HEK293 (cell line): ENCODE measurements at regions not wholly inside any gene's neighbourhood (a gene's known extent, or its start where the extent isn't known, plus 50 kb on each side); places are given as distances from the start of the nearest gene placed in this dataset.

Experiments
- CTCF ChIA-PET: fragments of 350-600 bp; formaldehyde crosslinking; extraction: SDS; loops from one replicate; lab custom pipeline; 2021; ENCODE audit warnings: antibody characterized with exemption; lab: Yijun Ruan, JAX
- POLR2A ChIA-PET: fragments of 300-600 bp; formaldehyde crosslinking; extraction: SDS; loops from one replicate; lab custom pipeline; 2020; ENCODE audit warnings: antibody characterized with exemption, inconsistent platforms; lab: Yijun Ruan, JAX
- H3K27ac ChIP-seq: fragments of 200-500 bp; sonication (Bioruptor generic); 2 replicates; pipeline ENCODE4 v1.5.1; 2014; ENCODE audit warnings: low read depth, low read length, control low read depth, inconsistent platforms; ENCODE audit errors: extremely low read depth
- H3K36me3 ChIP-seq, 2 experiments: fragments of 200-500 bp in 1 of 2; sonication (Bioruptor generic) in 1 of 2; 1 replicate in 1 of 2; 2 replicates in 1 of 2; pipeline ENCODE4 v1.5.1; 2014 to 2017; ENCODE audit warnings: inconsistent platforms in 2 of 2, low read length in 2 of 2; ENCODE audit not compliant: control insufficient read depth in 2 of 2, insufficient read depth in 1 of 2
- H3K4me1 ChIP-seq: fragments of 200-500 bp; sonication (Bioruptor generic); 2 replicates; pipeline ENCODE4 v1.5.1; 2014; ENCODE audit warnings: mild to moderate bottlenecking, low read length, inconsistent platforms; ENCODE audit not compliant: control insufficient read depth, insufficient read depth
- H3K4me3 ChIP-seq: 2 replicates; pipeline ENCODE4 v1.5.1; 2011; ENCODE audit warnings: low read depth, mild to moderate bottlenecking, control low read depth, low read length, moderate library complexity
- H3K9me3 ChIP-seq: fragments of 200-500 bp; sonication (Bioruptor generic); 2 replicates; pipeline ENCODE4 v1.5.1; 2014; ENCODE audit warnings: low read depth, low read length, inconsistent platforms; ENCODE audit not compliant: control insufficient read depth, insufficient read depth
- IKZF3 ChIP-seq: fragments of 450-650 bp; IDR thresholded peaks from 2 replicates; pipeline ENCODE4 v1.5.0; 2018; ENCODE audit warnings: missing biosample characterization, mild to moderate bottlenecking, missing genetic modification characterization, moderate library complexity
- KLF10 ChIP-seq: fragments of 450-650 bp; IDR thresholded peaks from 2 replicates; pipeline ENCODE4 v1.5.1; 2018; ENCODE audit warnings: missing biosample characterization, mild to moderate bottlenecking, missing genetic modification characterization
- SCRT1 ChIP-seq: fragments of 450-650 bp; formaldehyde crosslinking; IDR thresholded peaks from 2 replicates; pipeline ENCODE4 v1.5.1; 2016; ENCODE audit warnings: missing biosample characterization, missing genetic modification characterization, borderline replicate concordance
- TSHZ1 ChIP-seq: fragments of 450-650 bp; formaldehyde crosslinking; IDR thresholded peaks from 2 replicates; pipeline ENCODE4 v1.5.1; 2016; ENCODE audit warnings: missing biosample characterization, missing genetic modification characterization, borderline replicate concordance
- ZBTB17 ChIP-seq: fragments of 450-650 bp; formaldehyde crosslinking; IDR thresholded peaks from 2 replicates; pipeline ENCODE4 v1.5.1; 2016; ENCODE audit warnings: missing biosample characterization, missing genetic modification characterization
- ZEB2 ChIP-seq: fragments of 450-650 bp; formaldehyde crosslinking; IDR thresholded peaks from 2 replicates; pipeline ENCODE4 v1.5.1; 2016; ENCODE audit warnings: missing biosample characterization, missing genetic modification characterization
- ZNF121 ChIP-seq: fragments of 450-650 bp; formaldehyde crosslinking; IDR thresholded peaks from 2 replicates; pipeline ENCODE4 v1.5.1; 2016; ENCODE audit warnings: missing biosample characterization, missing genetic modification characterization
- ZNF341 ChIP-seq: fragments of 450-650 bp; formaldehyde crosslinking; IDR thresholded peaks from 2 replicates; pipeline ENCODE4; 2016; ENCODE audit warnings: low read depth, missing biosample characterization, missing genetic modification characterization
- ZNF350 ChIP-seq: fragments of 450-650 bp; formaldehyde crosslinking; IDR thresholded peaks from 2 replicates; pipeline ENCODE4 v1.5.0; 2017; ENCODE audit warnings: missing biosample characterization, mild to moderate bottlenecking, missing genetic modification characterization
- ZNF366 ChIP-seq: fragments of 450-650 bp; formaldehyde crosslinking; conservative IDR thresholded peaks from 2 replicates; pipeline ENCODE4 v1.5.1; 2016; ENCODE audit warnings: missing biosample characterization, missing genetic modification characterization
- ZNF37A ChIP-seq: fragments of 450-650 bp; IDR thresholded peaks from 2 replicates; pipeline ENCODE4 v1.5.1; 2018; ENCODE audit warnings: missing biosample characterization, missing genetic modification characterization
- ZNF423 ChIP-seq: fragments of 450-650 bp; formaldehyde crosslinking; IDR thresholded peaks from 2 replicates; pipeline ENCODE4 v1.5.1; 2016; ENCODE audit warnings: missing biosample characterization, missing genetic modification characterization
- ZNF433 ChIP-seq: fragments of 450-650 bp; formaldehyde crosslinking; IDR thresholded peaks from 2 replicates; pipeline ENCODE4 v1.5.1; 2016; ENCODE audit warnings: missing biosample characterization, missing genetic modification characterization, low read depth
- ZNF473 ChIP-seq: fragments of 450-650 bp; formaldehyde crosslinking; IDR thresholded peaks from 2 replicates; pipeline ENCODE4 v1.5.1; 2017; ENCODE audit warnings: missing biosample characterization, missing genetic modification characterization
- ZNF558 ChIP-seq: fragments of 450-650 bp; formaldehyde crosslinking; IDR thresholded peaks from 2 replicates; pipeline ENCODE4 v1.5.1; 2016; ENCODE audit warnings: missing biosample characterization, missing genetic modification characterization
- ZNF571 ChIP-seq: fragments of 450-650 bp; formaldehyde crosslinking; IDR thresholded peaks from 2 replicates; pipeline ENCODE4 v1.5.0; 2017; ENCODE audit warnings: missing biosample characterization, missing genetic modification characterization
- ZNF707 ChIP-seq: fragments of 450-650 bp; formaldehyde crosslinking; IDR thresholded peaks from 2 replicates; pipeline ENCODE4 v1.5.1; 2016; ENCODE audit warnings: missing biosample characterization, missing genetic modification characterization
- ZNF76 ChIP-seq: fragments of 450-650 bp; formaldehyde crosslinking; IDR thresholded peaks from 2 replicates; pipeline ENCODE4; 2016; ENCODE audit warnings: low read depth, missing biosample characterization, missing genetic modification characterization, borderline replicate concordance
- ZNF843 ChIP-seq: fragments of 450-650 bp; formaldehyde crosslinking; IDR thresholded peaks from 2 replicates; pipeline ENCODE4 v1.5.1; 2016; ENCODE audit warnings: missing biosample characterization, missing genetic modification characterization
- TF ChIP-seq, protein P1 (sequence below): fragments of 450-650 bp; formaldehyde crosslinking; IDR thresholded peaks from 2 replicates; pipeline ENCODE4 v1.5.1; 2017; ENCODE audit warnings: missing biosample characterization, missing genetic modification characterization

DNA sequence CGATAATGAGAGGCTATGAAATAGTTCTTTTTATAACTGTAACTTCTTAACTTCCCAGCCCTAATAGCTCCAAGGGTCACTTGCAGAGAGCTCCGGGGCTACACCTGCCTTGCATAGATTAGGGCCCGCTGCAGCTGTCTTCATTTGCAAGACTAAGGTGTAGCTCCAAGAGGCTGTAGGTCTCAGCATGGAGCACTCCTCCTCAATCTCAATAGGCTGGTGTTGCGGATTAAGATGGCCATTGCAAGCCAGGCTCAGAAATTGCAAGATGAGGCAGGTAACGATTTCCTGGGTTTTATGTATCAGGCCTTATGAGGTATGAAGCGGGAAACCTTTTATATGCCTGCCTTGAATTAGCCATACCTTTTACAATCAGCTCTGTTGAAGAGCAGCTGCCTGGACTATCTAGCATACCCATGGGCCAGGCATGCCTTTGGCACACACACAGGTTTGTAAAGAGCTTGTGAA lies 185.7 kb downstream of the TM9SF2 start:
- H3K4me3 ChIP-seq, result no peak overlapping the region
- TF ChIP-seq ZBTB17 (tag by site-specific recombination) (peak; percentile 33), ZNF707 (no peak)
- ChIA-PET CTCF (interaction anchor here (0.7 to 1.4 kb wide), 3 partner anchors 12 to 30 kb away, joined by 3 to 4 read pairs (median 4); no protein-coding TSS in a partner anchor), POLR2A (no interaction called here)
- no peaks in the 10 kb centered on the region for H3K9me3 ChIP-seq
- H3K4me1 ChIP-seq, result peaks cover 5% of the 10 kb centered on the region; the same call in 1 of the 2 replicates
- no peak overlapping the region for H3K27ac ChIP-seq
- H3K36me3 ChIP-seq, result no peaks in the 10 kb centered on the region

DNA sequence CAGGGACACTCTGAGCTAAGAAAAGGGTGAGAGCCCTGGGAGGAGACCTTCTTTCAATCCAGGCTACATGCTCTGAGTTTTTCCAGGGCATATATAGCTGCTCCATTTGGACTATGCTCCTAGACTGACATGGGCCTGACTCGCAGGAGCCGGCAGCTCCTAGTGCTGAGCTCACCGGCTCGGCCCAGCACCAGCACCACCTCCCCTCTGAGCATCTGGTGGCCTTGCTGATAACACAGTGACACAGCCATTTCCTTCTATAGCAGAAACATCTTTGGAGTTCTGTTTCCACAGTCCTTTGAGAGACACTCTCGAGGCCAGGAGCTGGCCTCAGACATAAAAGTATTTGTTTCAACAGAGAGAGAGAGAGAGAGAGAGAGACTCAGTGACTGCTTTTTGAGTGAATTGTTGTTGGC lies 184.9 kb downstream of the TM9SF2 start:
- Histone ChIP-seq H3K9me3 (no peaks in the 10 kb centered on the region), H3K27ac (no peak overlapping the region), H3K4me3 (no peak overlapping the region), H3K36me3 (no peaks in the 10 kb centered on the region), H3K4me1 (peaks cover 5% of the 10 kb centered on the region; the same call in 1 of the 2 replicates)
- ChIA-PET CTCF (interaction anchor here (0.6 to 1.4 kb wide), 3 partner anchors 13 to 27 kb away, joined by 3 to 4 read pairs (median 4); no protein-coding TSS in a partner anchor), POLR2A (interaction anchor here (0.6 kb wide), 1 partner anchor 10 kb away, joined by 3 read pairs; no protein-coding TSS in a partner anchor)
- TF ChIP-seq ZNF571 (tag by site-specific recombination) (no peak), ZNF558 (tag by site-specific recombination) (no peak), ZNF341 (tag by site-specific recombination) (0 out of 2 replicates have a peak, but pooled peaks have one; percentile 23), ZEB2 (0 out of 2 replicates have a peak, but pooled peaks have one; percentile 20), ZNF473 (tag by site-specific recombination) (no peak), ZNF76 (no peak), ZBTB17 (tag by site-specific recombination) (peak; percentile 48; the same call in 1 of the 2 replicates), IKZF3 (tag by site-specific recombination) (0 out of 2 replicates have a peak, but pooled peaks have one; percentile 30), ZNF37A (tag by site-specific recombination) (no peak)

DNA sequence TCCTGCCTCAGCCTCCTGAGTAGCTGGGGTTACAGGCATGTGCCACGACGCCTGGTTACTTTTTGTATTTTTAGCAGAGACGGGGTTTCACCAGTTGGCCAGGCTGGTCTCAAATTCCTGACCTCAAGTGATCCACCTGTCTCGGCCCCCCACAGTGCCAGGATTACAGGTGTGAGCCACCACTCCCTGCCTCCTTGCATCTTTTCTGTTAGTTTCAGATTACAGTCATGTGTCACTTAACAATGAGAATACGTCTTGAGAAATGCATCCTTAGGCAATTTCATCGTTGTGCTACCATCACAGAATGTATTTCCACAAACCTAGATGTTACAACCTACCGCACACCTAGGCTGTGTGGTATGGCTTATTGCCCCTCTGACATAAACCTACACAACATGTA lies 180.4 kb downstream of the TM9SF2 start:
- Histone ChIP-seq H3K9me3 (no peaks in the 10 kb centered on the region), H3K36me3 (no peaks in the 10 kb centered on the region), H3K4me3 (no peak overlapping the region), H3K27ac (no peak overlapping the region)
- POLR2A ChIA-PET, result interaction anchor here (0.5 kb wide), 1 partner anchor 186 kb away, joined by 3 read pairs; no protein-coding TSS in a partner anchor
- TF ChIP-seq ZNF433, result no peak
- TF ChIP-seq, all 188 proteins: peak for 0
- 0 out of 2 replicates have a peak, but pooled peaks cover 9% of the 10 kb centered on the region for H3K4me1 ChIP-seq
- CTCF ChIA-PET, result no interaction called here

DNA sequence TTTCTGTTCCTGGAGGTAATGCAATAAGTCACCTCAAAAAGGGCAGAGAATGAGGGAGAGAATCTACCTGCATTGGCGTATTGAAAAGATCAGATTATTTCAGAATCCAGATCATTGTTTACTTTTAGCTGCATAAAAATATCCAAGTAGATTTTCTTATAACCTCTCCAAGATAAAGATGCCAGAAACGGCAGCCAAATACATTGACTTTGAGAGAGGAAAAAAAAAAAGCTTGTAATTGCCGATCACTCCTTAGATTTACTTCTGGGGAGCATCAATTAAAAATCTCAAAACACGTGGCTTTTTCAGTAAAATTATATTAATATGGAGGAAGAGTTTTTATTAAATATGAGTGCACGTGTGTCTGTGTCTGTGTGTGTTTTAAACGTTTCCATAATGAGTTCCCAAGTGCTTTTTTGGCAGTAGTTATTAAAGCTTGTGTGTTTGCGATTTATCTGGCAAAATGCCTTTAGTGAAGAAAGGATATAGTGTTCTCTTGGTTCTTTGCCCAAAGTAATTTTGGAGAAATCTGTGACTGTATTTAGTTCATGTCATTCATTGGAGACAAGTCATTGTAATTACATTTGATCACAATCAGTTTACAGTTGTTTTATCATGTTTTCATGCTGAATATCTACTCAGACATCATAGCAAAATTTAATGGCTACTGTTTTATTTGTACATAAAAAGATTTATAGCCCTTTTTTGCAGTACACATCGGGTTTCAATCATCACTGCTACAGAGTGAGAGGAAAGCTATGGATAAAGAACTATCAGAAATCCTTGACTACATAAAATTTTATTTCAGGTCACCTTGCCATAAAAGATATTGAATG lies 176.1 kb downstream of the TM9SF2 start:
- Histone ChIP-seq H3K36me3 (no peaks in the 10 kb centered on the region), H3K4me1 (0 out of 2 replicates have a peak, but pooled peaks cover 4% of the 10 kb centered on the region), H3K9me3 (no peaks in the 10 kb centered on the region), H3K27ac (peak overlapping the region; percentile 10; the same call in 1 of the 2 replicates), H3K4me3 (no peak overlapping the region)
- ChIA-PET CTCF (interaction anchor here (0.7 to 1.6 kb wide), 2 partner anchors 21 to 1272 kb away, joined by 5 to 8 read pairs; no protein-coding TSS in a partner anchor), POLR2A (interaction anchor here (0.5 kb wide), 1 partner anchor 9 kb away, joined by 3 read pairs; no protein-coding TSS in a partner anchor)
- TF ChIP-seq ZNF366 (tag by site-specific recombination) (peak; percentile 65), ZNF423 (peak; percentile 22; the same call in 1 of the 2 replicates), TSHZ1 (tag by site-specific recombination) (peak; percentile 54; the same call in 1 of the 2 replicates), SCRT1 (peak; percentile 69; the same call in 1 of the 2 replicates), ZNF121 (peak; percentile 14; the same call in 1 of the 2 replicates), ZNF350 (no peak), ZNF843 (tag by site-specific recombination) (peak; percentile 99), KLF10 (tag by site-specific recombination) (peak; percentile 72)
- TF ChIP-seq, protein P1, sequence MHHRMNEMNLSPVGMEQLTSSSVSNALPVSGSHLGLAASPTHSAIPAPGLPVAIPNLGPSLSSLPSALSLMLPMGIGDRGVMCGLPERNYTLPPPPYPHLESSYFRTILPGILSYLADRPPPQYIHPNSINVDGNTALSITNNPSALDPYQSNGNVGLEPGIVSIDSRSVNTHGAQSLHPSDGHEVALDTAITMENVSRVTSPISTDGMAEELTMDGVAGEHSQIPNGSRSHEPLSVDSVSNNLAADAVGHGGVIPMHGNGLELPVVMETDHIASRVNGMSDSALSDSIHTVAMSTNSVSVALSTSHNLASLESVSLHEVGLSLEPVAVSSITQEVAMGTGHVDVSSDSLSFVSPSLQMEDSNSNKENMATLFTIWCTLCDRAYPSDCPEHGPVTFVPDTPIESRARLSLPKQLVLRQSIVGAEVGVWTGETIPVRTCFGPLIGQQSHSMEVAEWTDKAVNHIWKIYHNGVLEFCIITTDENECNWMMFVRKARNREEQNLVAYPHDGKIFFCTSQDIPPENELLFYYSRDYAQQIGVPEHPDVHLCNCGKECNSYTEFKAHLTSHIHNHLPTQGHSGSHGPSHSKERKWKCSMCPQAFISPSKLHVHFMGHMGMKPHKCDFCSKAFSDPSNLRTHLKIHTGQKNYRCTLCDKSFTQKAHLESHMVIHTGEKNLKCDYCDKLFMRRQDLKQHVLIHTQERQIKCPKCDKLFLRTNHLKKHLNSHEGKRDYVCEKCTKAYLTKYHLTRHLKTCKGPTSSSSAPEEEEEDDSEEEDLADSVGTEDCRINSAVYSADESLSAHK (tag by site-specific recombination), result peak; percentile 93
